SK-N-MC (cell line): ENCODE measurements at regions not wholly inside any gene's neighbourhood (a gene's known extent, or its start where the extent isn't known, plus 50 kb on each side); places are given as distances from the start of the nearest gene placed in this dataset.

ENCODE experiments used
- EZH2 ChIP-seq: fragments of 200-600 bp; sonication (generic); IDR thresholded peaks from one replicate; pipeline ENCODE4 v1.6.1; 2017; ENCODE audit warnings: antibody characterized with exemption
- POLR2AphosphoS5 ChIP-seq: IDR thresholded peaks from 2 replicates; pipeline ENCODE4 v1.6.1; 2012; ENCODE audit warnings: mild to moderate bottlenecking, low read depth, low read length, borderline replicate concordance

DNA sequence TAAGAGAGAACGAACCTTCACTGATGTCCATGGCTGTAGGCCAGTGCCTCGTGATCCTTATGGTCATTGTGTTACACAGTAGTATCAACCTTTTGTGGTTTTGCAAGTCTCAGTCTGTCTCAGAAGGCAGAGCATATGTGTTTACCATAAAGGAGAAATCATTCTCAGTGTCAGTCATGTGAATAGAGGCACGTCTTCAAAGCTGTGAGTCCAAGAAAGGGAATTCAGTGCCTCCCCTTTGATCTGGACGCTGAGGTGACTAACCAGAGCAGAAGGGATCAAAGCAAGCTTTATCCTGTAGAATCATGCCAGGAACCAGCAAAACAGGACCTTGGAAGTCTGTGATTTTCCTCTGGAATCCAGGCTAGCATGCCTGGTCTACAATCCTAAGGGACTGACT lies 433.9 kb downstream of the DNAH5 start:
- TF ChIP-seq EZH2 (no peak), POLR2AphosphoS5 (no peak)
